ENCODE measurements at regions not wholly inside any gene's neighbourhood (a gene's known extent, or its start where the extent isn't known, plus 50 kb on each side); places are given as distances from the start of the nearest gene placed in this dataset.

GRCh38 chr6:56714982-56715456, 72.3 kb upstream of the DST start:
- Histone ChIP-seq H3K36me3 (ENCODE audit: control insufficient read depth, insufficient read depth, low read length) (no peaks in the 10 kb centered on the region), H3K4me1 (ENCODE audit: control insufficient read depth, insufficient read depth, low read length) (peaks cover 15% of the 10 kb centered on the region), H3K4me3 (ENCODE audit: insufficient read depth, low read depth, low read length) (no peak overlapping the region), H3K27ac (ENCODE audit: insufficient read depth, low read depth, low read length, poor library complexity, severe bottlenecking) (peak overlapping the region; percentile 41), H3K9me3 (ENCODE audit: control insufficient read depth, low read length) (no peaks in the 10 kb centered on the region), H3K27me3 (ENCODE audit: control insufficient read depth, insufficient read depth, low read length, poor library complexity, severe bottlenecking) (no peaks in the 10 kb centered on the region)
- 34 to 43% methylated on average over 2 of the region's 2 CpGs for WGBS, 2 experiments

- H3K4me1 ChIP-seq (ENCODE audit: control insufficient read depth, insufficient read depth, low read length), result peaks cover 20% of the 10 kb centered on the region
- WGBS, 2 experiments, result 93 to 100% methylated on average over 1 of the region's 1 CpG
- H3K36me3 ChIP-seq (ENCODE audit: control insufficient read depth, insufficient read depth, low read length), result no peaks in the 10 kb centered on the region
- no peaks in the 10 kb centered on the region for H3K9me3 ChIP-seq (ENCODE audit: control insufficient read depth, low read length)
- H3K27me3 ChIP-seq (ENCODE audit: control insufficient read depth, insufficient read depth, low read length, poor library complexity, severe bottlenecking), result no peaks in the 10 kb centered on the region
- H3K27ac ChIP-seq (ENCODE audit: insufficient read depth, low read depth, low read length, poor library complexity, severe bottlenecking), result peak overlapping the region; percentile 39
- H3K4me3 ChIP-seq (ENCODE audit: insufficient read depth, low read depth, low read length), result no peak overlapping the region
These were observed 71.6 kb upstream of the DST start for GRCh38 chr6:56714273-56714672.

- no peaks in the 10 kb centered on the region for H3K36me3 ChIP-seq (ENCODE audit: control insufficient read depth, insufficient read depth, low read length)
- WGBS, 2 experiments, result 77 to 84% methylated on average over 3 of the region's 3 CpGs
- no peaks in the 10 kb centered on the region for H3K9me3 ChIP-seq (ENCODE audit: control insufficient read depth, low read length)
- no peak overlapping the region for H3K27ac ChIP-seq (ENCODE audit: insufficient read depth, low read depth, low read length, poor library complexity, severe bottlenecking)
- H3K4me1 ChIP-seq (ENCODE audit: control insufficient read depth, insufficient read depth, low read length), result peaks cover 20% of the 10 kb centered on the region
- H3K4me3 ChIP-seq (ENCODE audit: insufficient read depth, low read depth, low read length), result no peak overlapping the region
- no peaks in the 10 kb centered on the region for H3K27me3 ChIP-seq (ENCODE audit: control insufficient read depth, insufficient read depth, low read length, poor library complexity, severe bottlenecking)
These were observed 70.6 kb upstream of the DST start for GRCh38 chr6:56713254-56713672.

- Histone ChIP-seq H3K9me3 (ENCODE audit: control insufficient read depth, low read length) (no peaks in the 10 kb centered on the region), H3K36me3 (ENCODE audit: control insufficient read depth, insufficient read depth, low read length) (no peaks in the 10 kb centered on the region), H3K4me3 (ENCODE audit: insufficient read depth, low read depth, low read length) (no peak overlapping the region), H3K27ac (ENCODE audit: insufficient read depth, low read depth, low read length, poor library complexity, severe bottlenecking) (no peak overlapping the region), H3K27me3 (ENCODE audit: control insufficient read depth, insufficient read depth, low read length, poor library complexity, severe bottlenecking) (no peaks in the 10 kb centered on the region), H3K4me1 (ENCODE audit: control insufficient read depth, insufficient read depth, low read length) (peaks cover 20% of the 10 kb centered on the region)
- no CpG with 5 or more reads among the region's 1 CpG for WGBS, 2 experiments
These were observed 68.3 kb upstream of the DST start for GRCh38 chr6:56710967-56711366.

GRCh38 chr6:56709650-56710049, 67.0 kb upstream of the DST start:
- no peak overlapping the region for H3K27ac ChIP-seq (ENCODE audit: insufficient read depth, low read depth, low read length, poor library complexity, severe bottlenecking)
- no peaks in the 10 kb centered on the region for H3K27me3 ChIP-seq (ENCODE audit: control insufficient read depth, insufficient read depth, low read length, poor library complexity, severe bottlenecking)
- WGBS, 2 experiments, result 68 to 71% methylated on average over 3 to 4 of the region's 4 CpGs
- H3K4me1 ChIP-seq (ENCODE audit: control insufficient read depth, insufficient read depth, low read length), result peaks cover 10% of the 10 kb centered on the region
- no peaks in the 10 kb centered on the region for H3K9me3 ChIP-seq (ENCODE audit: control insufficient read depth, low read length)
- no peak overlapping the region for H3K4me3 ChIP-seq (ENCODE audit: insufficient read depth, low read depth, low read length)
- H3K36me3 ChIP-seq (ENCODE audit: control insufficient read depth, insufficient read depth, low read length), result no peaks in the 10 kb centered on the region

- no peak overlapping the region for H3K4me3 ChIP-seq (ENCODE audit: insufficient read depth, low read depth, low read length)
- no peaks in the 10 kb centered on the region for H3K27me3 ChIP-seq (ENCODE audit: control insufficient read depth, insufficient read depth, low read length, poor library complexity, severe bottlenecking)
- H3K27ac ChIP-seq (ENCODE audit: insufficient read depth, low read depth, low read length, poor library complexity, severe bottlenecking), result no peak overlapping the region
- peaks cover 10% of the 10 kb centered on the region for H3K4me1 ChIP-seq (ENCODE audit: control insufficient read depth, insufficient read depth, low read length)
- H3K36me3 ChIP-seq (ENCODE audit: control insufficient read depth, insufficient read depth, low read length), result no peaks in the 10 kb centered on the region
- 67 to 91% methylated on average over 1 to 4 of the region's 4 CpGs for WGBS, 2 experiments
- no peaks in the 10 kb centered on the region for H3K9me3 ChIP-seq (ENCODE audit: control insufficient read depth, low read length)
These were observed 66.3 kb upstream of the DST start for GRCh38 chr6:56708810-56709597.

- Histone ChIP-seq H3K9me3 (ENCODE audit: control insufficient read depth, low read length) (no peaks in the 10 kb centered on the region), H3K4me1 (ENCODE audit: control insufficient read depth, insufficient read depth, low read length) (peaks cover 6% of the 10 kb centered on the region), H3K27me3 (ENCODE audit: control insufficient read depth, insufficient read depth, low read length, poor library complexity, severe bottlenecking) (no peaks in the 10 kb centered on the region), H3K27ac (ENCODE audit: insufficient read depth, low read depth, low read length, poor library complexity, severe bottlenecking) (no peak overlapping the region), H3K4me3 (ENCODE audit: insufficient read depth, low read depth, low read length) (no peak overlapping the region), H3K36me3 (ENCODE audit: control insufficient read depth, insufficient read depth, low read length) (no peaks in the 10 kb centered on the region)
- 93 to 96% methylated on average over 4 to 5 of the region's 5 CpGs for WGBS, 2 experiments
These were observed 64.5 kb upstream of the DST start for GRCh38 chr6:56706981-56707726.

GRCh38 chr6:56699066-56699654, 56.5 kb upstream of the DST start:
- H3K27ac ChIP-seq (ENCODE audit: insufficient read depth, low read depth, low read length, poor library complexity, severe bottlenecking), result no peak overlapping the region
- no peaks in the 10 kb centered on the region for H3K27me3 ChIP-seq (ENCODE audit: control insufficient read depth, insufficient read depth, low read length, poor library complexity, severe bottlenecking)
- H3K9me3 ChIP-seq (ENCODE audit: control insufficient read depth, low read length), result no peaks in the 10 kb centered on the region
- H3K4me3 ChIP-seq (ENCODE audit: insufficient read depth, low read depth, low read length), result no peak overlapping the region
- H3K4me1 ChIP-seq (ENCODE audit: control insufficient read depth, insufficient read depth, low read length), result no peaks in the 10 kb centered on the region
- WGBS, 2 experiments, result 100% methylated on average over 1 of the region's 1 CpG; no CpG with 5 or more reads in 1 of the 2 experiments
- H3K36me3 ChIP-seq (ENCODE audit: control insufficient read depth, insufficient read depth, low read length), result no peaks in the 10 kb centered on the region

- H3K4me1 ChIP-seq (ENCODE audit: control insufficient read depth, insufficient read depth, low read length), result peaks cover 5% of the 10 kb centered on the region
These were observed 53.0 kb upstream of the DST start for GRCh38 chr6:56695702-56696101.

GRCh38 chr6:56694002-56694401, 51.3 kb upstream of the DST start:
- Histone ChIP-seq H3K27ac (ENCODE audit: insufficient read depth, low read depth, low read length, poor library complexity, severe bottlenecking) (no peak overlapping the region), H3K4me1 (ENCODE audit: control insufficient read depth, insufficient read depth, low read length) (peaks cover 5% of the 10 kb centered on the region), H3K36me3 (ENCODE audit: control insufficient read depth, insufficient read depth, low read length) (no peaks in the 10 kb centered on the region), H3K4me3 (ENCODE audit: insufficient read depth, low read depth, low read length) (no peak overlapping the region), H3K9me3 (ENCODE audit: control insufficient read depth, low read length) (no peaks in the 10 kb centered on the region), H3K27me3 (ENCODE audit: control insufficient read depth, insufficient read depth, low read length, poor library complexity, severe bottlenecking) (no peaks in the 10 kb centered on the region)

More at GRCh38 chr6:56695702-56696101, 53.0 kb upstream of the DST start:
- no peaks in the 10 kb centered on the region for H3K27me3 ChIP-seq (ENCODE audit: control insufficient read depth, insufficient read depth, low read length, poor library complexity, severe bottlenecking)
- no peaks in the 10 kb centered on the region for H3K9me3 ChIP-seq (ENCODE audit: control insufficient read depth, low read length)
- no peaks in the 10 kb centered on the region for H3K36me3 ChIP-seq (ENCODE audit: control insufficient read depth, insufficient read depth, low read length)
- no peak overlapping the region for H3K27ac ChIP-seq (ENCODE audit: insufficient read depth, low read depth, low read length, poor library complexity, severe bottlenecking)
- H3K4me3 ChIP-seq (ENCODE audit: insufficient read depth, low read depth, low read length), result no peak overlapping the region

Data from ectodermal cell (in vitro differentiated cells).